Neural progenitor cell (in vitro differentiated cells): ENCODE measurements at regions not wholly inside any gene's neighbourhood (a gene's known extent, or its start where the extent isn't known, plus 50 kb on each side); places are given as distances from the start of the nearest gene placed in this dataset.

Experiments
- DNase-seq: peaks from one replicate; pipeline ENCODE4 v3.0.0-alpha.2; 2016; ENCODE audit warnings: low spot score
- H2AFZ ChIP-seq: fragments of 200-600 bp; sonication (generic); replicated peaks from 2 replicates; pipeline ENCODE4 v1.6.1; 2016; ENCODE audit warnings: antibody characterized with exemption
- H3F3A ChIP-seq: fragments of 200-600 bp; sonication (generic); 2 replicates; pipeline ENCODE4 v1.6.1; 2016; ENCODE audit warnings: antibody characterized with exemption, low read depth
- H3K27ac ChIP-seq: fragments of 200-600 bp; sonication (generic); 2 replicates; pipeline ENCODE4 v1.5.1; 2016; ENCODE audit warnings: mild to moderate bottlenecking
- H3K27me3 ChIP-seq: fragments of 200-600 bp; sonication (generic); 2 replicates; pipeline ENCODE4 v1.6.1; 2016; ENCODE audit warnings: mild to moderate bottlenecking, moderate library complexity
- H3K36me3 ChIP-seq: fragments of 200-600 bp; sonication (generic); 2 replicates; pipeline ENCODE4 v1.5.1; 2016
- H3K4me1 ChIP-seq: fragments of 200-600 bp; sonication (generic); 2 replicates; pipeline ENCODE4 v1.6.1; 2016; ENCODE audit warnings: mixed run types
- H3K4me2 ChIP-seq: fragments of 200-600 bp; sonication (generic); 2 replicates; pipeline ENCODE4 v1.6.1; 2016
- H3K4me3 ChIP-seq: fragments of 200-600 bp; sonication (generic); 2 replicates; pipeline ENCODE4 v1.5.1; 2016
- H3K79me2 ChIP-seq: fragments of 200-600 bp; sonication (generic); 2 replicates; pipeline ENCODE4 v1.6.1; 2016; ENCODE audit warnings: low read depth
- H3K9ac ChIP-seq: fragments of 200-600 bp; sonication (generic); 2 replicates; pipeline ENCODE4 v1.6.1; 2016
- H3K9me3 ChIP-seq: fragments of 200-600 bp; sonication (generic); 2 replicates; pipeline ENCODE4 v1.5.1; 2016; ENCODE audit warnings: low read depth
- H4K20me1 ChIP-seq: fragments of 200-600 bp; sonication (generic); 2 replicates; pipeline ENCODE4 v1.6.1; 2016; ENCODE audit warnings: low read depth
- H3K27ac Mint-ChIP-seq: 3 replicates; pipeline ENCODE4 v1.8.0; 2021; ENCODE audit warnings: mixed read lengths
- H3K27me3 Mint-ChIP-seq: 2 replicates; pipeline ENCODE4 v1.8.0; 2022; ENCODE audit warnings: low read depth, mild to moderate bottlenecking, inconsistent platforms, moderate library complexity, mixed read lengths; ENCODE audit not compliant: insufficient read depth
- H3K36me3 Mint-ChIP-seq: 3 replicates; pipeline ENCODE4 v1.8.0; 2021; ENCODE audit warnings: mixed read lengths
- H3K4me1 Mint-ChIP-seq: 3 replicates; pipeline ENCODE4 v1.8.0; 2021; ENCODE audit warnings: mixed read lengths
- H3K4me3 Mint-ChIP-seq: 3 replicates; pipeline ENCODE4 v1.8.0; 2021; ENCODE audit warnings: mild to moderate bottlenecking, moderate library complexity, mixed read lengths
- H3K9me3 Mint-ChIP-seq: 3 replicates; pipeline ENCODE4 v1.8.0; 2020; ENCODE audit warnings: mixed read lengths
- EZH2 ChIP-seq: fragments of 200-600 bp; sonication (generic); IDR thresholded peaks from 2 replicates; pipeline ENCODE4 v1.6.1; 2017; ENCODE audit warnings: antibody characterized with exemption, mild to moderate bottlenecking, moderate library complexity
- EZH2phosphoT487 ChIP-seq: fragments of 200-600 bp; sonication (generic); IDR thresholded peaks from 2 replicates; pipeline ENCODE4 v1.6.1; 2017; ENCODE audit warnings: antibody characterized with exemption
- TF ChIP-seq, protein P1 (sequence below): fragments of 200-600 bp; sonication (generic); IDR thresholded peaks from 2 replicates; pipeline ENCODE4 v1.5.1; 2017; ENCODE audit warnings: antibody characterized with exemption, mild to moderate bottlenecking

DNA sequence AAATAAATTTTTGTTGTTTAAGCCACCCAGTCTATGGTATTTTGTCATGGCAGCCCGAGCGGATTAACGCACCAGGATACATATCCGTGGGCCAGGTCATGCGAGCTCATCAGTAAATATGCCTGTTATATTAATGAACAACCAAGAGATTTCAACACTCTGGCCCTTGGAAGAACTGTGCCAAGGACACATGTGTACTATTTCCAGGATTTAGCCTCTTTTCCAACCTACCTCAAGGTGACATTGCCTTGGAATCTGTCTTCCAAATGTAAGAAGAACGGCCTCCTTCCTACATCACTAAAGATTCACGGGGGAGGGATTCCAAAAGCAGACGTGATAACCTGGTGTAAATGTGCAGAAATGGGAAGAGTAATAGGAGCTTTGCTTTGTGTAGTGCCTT lies 72.8 kb upstream of the DYNLRB2 start:
- no peaks in the 10 kb centered on the region for H3K36me3 Mint-ChIP-seq
- no peak overlapping the region for H3K27ac ChIP-seq
- peaks cover 13% of the 10 kb centered on the region for H3K4me1 Mint-ChIP-seq
- no peak overlapping the region for H2AFZ ChIP-seq
- no peaks in the 10 kb centered on the region for H3F3A ChIP-seq
- H3K4me3 ChIP-seq, result no peak overlapping the region
- no peaks in the 10 kb centered on the region for H3K9me3 ChIP-seq
- TF ChIP-seq, protein P1, sequence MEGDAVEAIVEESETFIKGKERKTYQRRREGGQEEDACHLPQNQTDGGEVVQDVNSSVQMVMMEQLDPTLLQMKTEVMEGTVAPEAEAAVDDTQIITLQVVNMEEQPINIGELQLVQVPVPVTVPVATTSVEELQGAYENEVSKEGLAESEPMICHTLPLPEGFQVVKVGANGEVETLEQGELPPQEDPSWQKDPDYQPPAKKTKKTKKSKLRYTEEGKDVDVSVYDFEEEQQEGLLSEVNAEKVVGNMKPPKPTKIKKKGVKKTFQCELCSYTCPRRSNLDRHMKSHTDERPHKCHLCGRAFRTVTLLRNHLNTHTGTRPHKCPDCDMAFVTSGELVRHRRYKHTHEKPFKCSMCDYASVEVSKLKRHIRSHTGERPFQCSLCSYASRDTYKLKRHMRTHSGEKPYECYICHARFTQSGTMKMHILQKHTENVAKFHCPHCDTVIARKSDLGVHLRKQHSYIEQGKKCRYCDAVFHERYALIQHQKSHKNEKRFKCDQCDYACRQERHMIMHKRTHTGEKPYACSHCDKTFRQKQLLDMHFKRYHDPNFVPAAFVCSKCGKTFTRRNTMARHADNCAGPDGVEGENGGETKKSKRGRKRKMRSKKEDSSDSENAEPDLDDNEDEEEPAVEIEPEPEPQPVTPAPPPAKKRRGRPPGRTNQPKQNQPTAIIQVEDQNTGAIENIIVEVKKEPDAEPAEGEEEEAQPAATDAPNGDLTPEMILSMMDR, result no peak
- no peak for TF ChIP-seq EZH2
- TF ChIP-seq EZH2phosphoT487, result no peak
- H3K36me3 ChIP-seq, result no peaks in the 10 kb centered on the region
- H3K27me3 ChIP-seq, result no peaks in the 10 kb centered on the region
- H3K27me3 Mint-ChIP-seq, result no peaks in the 10 kb centered on the region
- DNase-seq, result no peak
- no peak overlapping the region for H3K4me3 Mint-ChIP-seq
- no peaks in the 10 kb centered on the region for H3K79me2 ChIP-seq
- no peak overlapping the region for H3K27ac Mint-ChIP-seq
- peaks cover 4% of the 10 kb centered on the region for H3K9me3 Mint-ChIP-seq
- no peak overlapping the region for H3K4me2 ChIP-seq
- H3K9ac ChIP-seq, result no peak overlapping the region
- peaks cover 6% of the 10 kb centered on the region for H3K4me1 ChIP-seq
- H4K20me1 ChIP-seq, result no peaks in the 10 kb centered on the region

DNA sequence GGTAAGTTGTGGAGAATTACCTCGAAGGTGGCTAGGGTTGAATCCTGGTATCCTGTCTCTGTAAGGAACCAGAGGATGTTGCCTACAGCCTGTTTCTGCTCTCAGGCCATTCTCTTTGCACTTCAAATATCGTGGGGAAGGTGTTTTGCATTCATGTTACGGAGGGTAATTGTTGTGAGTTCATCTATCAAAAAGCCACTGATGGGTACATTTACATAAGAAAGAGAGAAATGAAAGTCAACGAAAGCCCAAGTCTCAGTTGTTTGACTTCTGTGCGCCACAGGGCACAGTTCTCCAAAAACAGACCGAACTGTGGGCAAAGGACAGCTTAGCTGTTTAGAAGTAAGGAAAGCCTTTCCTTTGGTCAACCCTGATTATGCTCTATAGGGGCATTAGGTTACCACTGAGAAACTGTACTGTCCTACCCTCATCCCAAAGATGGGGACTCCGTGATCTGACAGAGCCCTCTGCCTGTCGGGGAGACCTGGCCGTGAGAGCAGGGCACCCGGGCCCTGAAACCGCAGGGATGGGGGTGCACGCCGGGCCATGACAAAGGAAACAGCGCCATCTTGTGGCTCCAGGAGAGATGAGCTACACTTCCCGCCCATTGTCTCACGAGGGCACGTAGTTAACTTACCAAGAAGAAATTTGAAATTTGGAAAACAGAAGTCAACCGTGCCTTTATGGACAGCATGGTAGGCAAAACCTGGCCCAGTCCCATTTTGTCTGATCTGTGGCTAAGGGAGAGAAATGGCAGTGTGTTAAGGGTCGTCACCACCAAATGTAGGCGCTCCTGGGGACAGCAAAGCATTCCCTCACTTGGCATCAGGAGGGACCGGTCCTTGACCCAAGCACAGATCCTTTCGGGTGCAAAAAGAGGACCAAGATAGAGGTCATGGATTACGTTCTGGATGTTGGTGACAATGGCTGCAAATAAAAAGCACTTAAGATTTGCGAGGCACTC lies 74.5 kb upstream of the DYNLRB2 start:
- Histone ChIP-seq H3K9me3 (no peaks in the 10 kb centered on the region), H4K20me1 (no peaks in the 10 kb centered on the region), H3K4me2 (peak overlapping the region; percentile 49), H3K4me1 (peaks cover 6% of the 10 kb centered on the region), H3F3A (no peaks in the 10 kb centered on the region), H3K79me2 (no peaks in the 10 kb centered on the region), H2AFZ (peak overlapping the region; percentile 86), H3K36me3 (no peaks in the 10 kb centered on the region), H3K27ac (no peak overlapping the region), H3K27me3 (no peaks in the 10 kb centered on the region), H3K4me3 (no peak overlapping the region), H3K9ac (no peak overlapping the region)
- DNase-seq, result peak; percentile 93
- H3K36me3 Mint-ChIP-seq, result no peaks in the 10 kb centered on the region
- H3K4me1 Mint-ChIP-seq, result peaks cover 13% of the 10 kb centered on the region
- H3K9me3 Mint-ChIP-seq, result peaks cover 2% of the 10 kb centered on the region
- H3K4me3 Mint-ChIP-seq, result no peak overlapping the region
- H3K27ac Mint-ChIP-seq, result no peak overlapping the region
- H3K27me3 Mint-ChIP-seq, result no peaks in the 10 kb centered on the region
- TF ChIP-seq EZH2phosphoT487, result no peak
- TF ChIP-seq, protein P1, result peak; percentile 99

DNA sequence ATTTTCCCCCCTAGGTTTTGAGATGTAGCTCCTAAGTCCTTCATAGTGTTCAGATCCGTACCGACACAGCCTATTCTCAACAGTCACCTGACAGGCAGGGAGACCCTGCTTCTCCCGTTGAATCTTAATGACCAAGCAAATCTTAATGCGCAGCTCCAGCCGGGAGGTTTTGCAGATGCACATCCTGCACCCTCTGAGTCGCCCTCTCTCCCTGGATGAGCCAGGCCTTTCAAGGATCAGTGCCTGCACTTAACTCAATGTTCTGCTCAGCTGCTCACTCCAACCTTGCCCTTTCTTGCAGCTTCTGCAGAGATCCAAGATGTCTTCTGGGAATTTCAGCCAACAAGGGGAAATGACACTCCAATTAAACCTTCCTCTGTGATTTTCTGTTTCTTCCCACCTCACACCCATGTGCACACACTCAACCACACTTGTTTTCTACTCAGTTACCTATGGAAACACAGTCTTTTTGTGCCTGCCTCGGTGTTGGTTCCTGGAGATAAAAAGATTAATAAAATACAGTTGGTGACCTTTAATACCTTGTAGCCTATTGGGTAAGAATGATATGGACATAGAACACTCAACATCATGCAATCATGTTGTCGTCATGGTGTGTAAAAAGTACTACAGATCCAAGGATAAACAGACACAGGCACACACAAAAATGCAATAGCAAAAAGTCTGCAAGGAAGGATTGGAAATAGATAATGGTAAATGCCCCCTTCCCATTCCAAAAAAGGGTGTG lies 76.9 kb upstream of the DYNLRB2 start:
- Histone ChIP-seq H3K27ac (no peak overlapping the region), H3F3A (no peaks in the 10 kb centered on the region), H2AFZ (no peak overlapping the region), H3K27me3 (no peaks in the 10 kb centered on the region), H4K20me1 (no peaks in the 10 kb centered on the region), H3K4me1 (peaks cover 10% of the 10 kb centered on the region), H3K4me2 (no peak overlapping the region), H3K9me3 (no peaks in the 10 kb centered on the region), H3K4me3 (no peak overlapping the region), H3K36me3 (no peaks in the 10 kb centered on the region), H3K9ac (no peak overlapping the region), H3K79me2 (no peaks in the 10 kb centered on the region)
- Mint-ChIP-seq H3K27ac (no peak overlapping the region), H3K9me3 (no peaks in the 10 kb centered on the region), H3K27me3 (no peaks in the 10 kb centered on the region), H3K36me3 (no peaks in the 10 kb centered on the region), H3K4me3 (no peak overlapping the region), H3K4me1 (peaks cover 20% of the 10 kb centered on the region)
- TF ChIP-seq EZH2phosphoT487 (no peak), EZH2 (no peak)
- TF ChIP-seq, protein P1, result no peak
- DNase-seq, result no peak
